GM19043 (cell line): ENCODE measurements at regions not wholly inside any gene's neighbourhood (a gene's known extent, or its start where the extent isn't known, plus 50 kb on each side); places are given as distances from the start of the nearest gene placed in this dataset.

Source experiments
- ATAC-seq: cut with Tn5 transposase; IDR thresholded peaks from one replicate; pipeline ENCODE4 v1.9.1; 2021; ENCODE audit warnings: low read depth; ENCODE audit not compliant: unreplicated experiment

GRCh38 chr7:41121228-41121627, 581.7 kb downstream of the INHBA start:
- no peak for ATAC-seq

DNA sequence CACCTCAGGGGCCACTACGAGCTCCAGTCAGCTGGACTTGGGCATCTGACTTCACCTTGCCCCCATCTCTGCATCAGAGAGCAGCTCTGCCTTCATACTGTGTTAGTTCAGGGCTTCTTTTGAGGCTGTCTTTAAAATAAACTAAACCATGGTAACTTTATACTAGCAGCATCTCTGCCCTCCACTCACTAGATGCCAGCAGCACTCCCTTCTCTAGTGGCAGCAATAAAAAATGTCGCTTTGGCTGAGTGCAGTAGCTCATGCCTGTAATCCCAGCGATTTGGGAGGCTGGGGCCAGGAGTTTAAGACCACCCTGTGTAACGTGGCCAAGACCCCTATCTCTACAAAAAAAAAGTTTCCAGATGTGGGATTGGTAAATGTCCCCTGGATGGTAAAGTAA, 584.4 kb downstream of the INHBA start:
- ATAC-seq = no peak

- no peak for ATAC-seq
Observed at GRCh38 chr7:41117431-41117830, 585.5 kb downstream of the INHBA start.

DNA sequence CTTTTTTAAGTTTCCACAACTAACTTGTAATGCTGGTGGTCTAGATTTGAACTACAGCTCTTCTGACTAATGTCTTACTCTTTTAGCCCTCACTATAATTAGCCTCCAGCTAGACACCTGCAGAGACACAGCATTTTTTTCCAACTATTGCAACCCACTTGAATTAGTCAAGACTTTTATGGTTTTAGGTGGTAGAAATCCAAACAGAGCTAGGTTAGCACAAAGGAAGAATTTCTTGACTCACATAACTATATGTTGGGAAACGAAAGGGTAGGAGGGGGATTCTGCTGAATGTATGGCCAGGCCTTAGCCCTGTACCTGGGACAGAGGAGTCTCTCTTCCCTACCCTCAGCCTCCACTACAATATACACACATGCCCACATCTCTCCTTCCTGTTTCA, 586.1 kb downstream of the INHBA start:
- no peak for ATAC-seq

GRCh38 chr7:41116337-41116736, 586.6 kb downstream of the INHBA start:
- ATAC-seq = no peak

- no peak for ATAC-seq
Observed at GRCh38 chr7:41114691-41115090, 588.2 kb downstream of the INHBA start.

DNA sequence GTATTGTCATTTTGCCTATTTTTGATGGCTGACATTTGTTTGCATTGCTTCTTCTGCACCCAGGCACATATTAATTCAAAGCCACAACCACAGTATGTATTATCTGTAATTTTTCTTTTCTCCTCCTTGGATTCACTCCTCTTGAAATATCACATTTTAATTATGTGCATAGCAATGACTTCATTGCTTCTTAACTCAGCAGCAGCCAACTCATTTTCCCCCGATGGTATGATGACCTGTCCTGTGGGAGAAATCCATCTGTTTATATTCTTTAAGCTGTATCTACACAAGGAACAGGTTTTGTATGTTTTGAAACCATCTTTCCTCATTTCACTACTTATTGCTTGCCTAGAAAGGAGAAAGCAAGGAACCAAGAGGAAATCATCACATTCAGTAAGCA, 588.8 kb downstream of the INHBA start:
- ATAC-seq = no peak

DNA sequence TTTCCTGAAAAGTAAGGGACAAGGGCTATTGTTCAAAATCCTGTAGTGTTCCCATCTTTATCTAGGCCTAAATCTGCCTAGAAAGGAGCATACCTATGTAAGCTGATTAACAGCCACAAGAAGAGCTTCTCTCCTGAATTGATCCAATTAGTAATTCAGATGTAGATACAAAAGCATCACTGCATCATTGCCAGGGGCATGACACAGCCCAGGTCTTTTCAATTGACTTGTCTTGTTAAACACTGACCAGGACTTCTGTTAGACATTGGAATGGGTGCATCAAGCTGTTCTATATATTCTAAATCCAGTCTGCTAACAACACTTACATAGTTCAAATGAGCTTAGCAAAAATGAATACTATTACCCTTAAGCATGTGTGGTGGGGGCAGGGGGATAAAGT, 589.2 kb downstream of the INHBA start:
- ATAC-seq = no peak

- no peak for ATAC-seq
Observed at GRCh38 chr7:41110186-41110585, 592.7 kb downstream of the INHBA start.

DNA sequence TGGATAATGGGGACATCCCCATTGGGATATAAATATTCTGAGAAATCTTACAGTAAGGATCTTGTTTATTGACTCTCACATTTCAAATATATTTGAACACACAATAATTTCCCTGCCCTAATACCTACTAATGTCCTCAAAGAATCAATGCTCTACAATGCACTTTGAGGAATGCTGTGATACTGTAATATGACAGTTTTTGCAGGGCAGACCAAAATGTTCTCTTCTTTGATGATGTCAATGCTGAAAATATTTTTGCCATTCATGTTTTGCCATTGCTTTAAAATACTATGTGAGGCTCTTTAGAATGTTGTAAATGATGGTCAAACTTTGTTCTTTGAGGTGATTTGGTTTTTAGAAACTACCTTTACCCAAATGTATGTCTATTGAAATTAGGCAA, 594.1 kb downstream of the INHBA start:
- no peak for ATAC-seq

- ATAC-seq = no peak
Observed at GRCh38 chr7:41107938-41108448, 594.9 kb downstream of the INHBA start.

DNA sequence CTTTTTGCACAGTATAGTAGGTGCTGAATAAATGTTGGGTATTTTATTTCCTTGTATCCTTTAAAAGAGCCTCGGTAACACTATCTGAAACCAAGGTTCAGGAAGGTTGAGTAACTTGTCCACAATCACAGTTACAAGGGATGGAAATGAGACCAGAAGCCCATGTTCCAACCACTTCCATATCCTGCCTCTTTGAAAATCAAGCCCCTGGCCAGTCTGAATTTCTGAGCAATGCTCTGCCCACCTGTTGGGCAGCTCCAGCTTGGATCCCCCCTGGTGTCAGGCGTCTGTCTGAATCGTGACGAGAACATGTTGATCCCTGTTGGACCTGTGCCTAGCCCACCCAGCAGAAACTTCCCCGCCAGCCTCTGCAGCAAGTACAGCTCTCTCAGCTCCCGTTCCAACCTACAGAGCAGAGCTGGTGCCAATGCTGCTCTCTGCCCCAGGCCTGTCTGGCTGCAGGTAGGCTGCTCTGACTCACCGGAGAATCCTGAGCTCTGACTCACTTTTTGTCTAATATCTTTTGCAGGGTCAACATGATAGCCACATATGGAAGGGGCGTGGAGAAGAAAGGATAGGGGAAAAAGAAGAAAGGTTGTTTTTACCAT, 595.5 kb downstream of the INHBA start:
- no peak for ATAC-seq

DNA sequence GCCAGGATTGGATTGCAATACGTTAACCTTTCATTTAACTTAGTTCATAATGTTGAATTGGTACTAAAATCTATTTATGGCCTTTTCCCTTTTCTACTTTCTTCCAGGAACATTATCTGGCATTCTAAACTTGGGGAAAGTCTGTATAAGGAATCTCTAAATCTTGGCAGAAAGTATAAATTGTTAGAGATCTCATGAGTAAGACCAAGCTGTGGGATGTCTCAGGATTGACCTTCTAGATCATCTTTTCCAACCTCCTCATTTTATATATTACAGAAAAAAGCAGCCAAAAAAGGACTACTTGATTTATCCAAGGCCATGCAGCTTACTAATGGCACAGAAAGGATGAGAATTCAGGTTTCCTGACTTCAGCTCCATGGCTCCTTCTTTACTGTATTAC, 598.3 kb downstream of the INHBA start:
- no peak for ATAC-seq

DNA sequence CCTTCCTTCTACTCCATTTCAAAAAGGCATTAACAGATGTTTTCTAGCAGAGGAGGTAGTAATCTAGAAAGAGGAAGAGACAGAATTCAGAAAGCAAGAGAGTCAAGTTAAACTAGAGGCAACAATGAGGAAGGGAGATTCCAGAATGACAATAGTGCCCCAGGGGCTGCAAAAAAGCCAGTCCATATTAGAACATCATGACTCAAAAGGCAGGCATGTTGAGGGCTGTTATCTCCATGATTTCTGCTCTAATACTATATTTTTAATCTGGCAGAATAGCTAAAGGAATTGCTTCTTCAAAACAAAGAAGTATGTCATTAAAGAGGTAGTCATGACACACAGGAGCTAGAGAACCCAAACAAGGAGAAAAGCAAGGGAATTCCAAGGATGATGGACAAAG, 599.6 kb downstream of the INHBA start:
- ATAC-seq = no peak

GRCh38 chr7:41098846-41099245, 604.0 kb downstream of the INHBA start:
- ATAC-seq = no peak

GRCh38 chr7:41098402-41098801, 604.5 kb downstream of the INHBA start:
- ATAC-seq = no peak

GRCh38 chr7:41097501-41097900, 605.4 kb downstream of the INHBA start:
- no peak for ATAC-seq

DNA sequence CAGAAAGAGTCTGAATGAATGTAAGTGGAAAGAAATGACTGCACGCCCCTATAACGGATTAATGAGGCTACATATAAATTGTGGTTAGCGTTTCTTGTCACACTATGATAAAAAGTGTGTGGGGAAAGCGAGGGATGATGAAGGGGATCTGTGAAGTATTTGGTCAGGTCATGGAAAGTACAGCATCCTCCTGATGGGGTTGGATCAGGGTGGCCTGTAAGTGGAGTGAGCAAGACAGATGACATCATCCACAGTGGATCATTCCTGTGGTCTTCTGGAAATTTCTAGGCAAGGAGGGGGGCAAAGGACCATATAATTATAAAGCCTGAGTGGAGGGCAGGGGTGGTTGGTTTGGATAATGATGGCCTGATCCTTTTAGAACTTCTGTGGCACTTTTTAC, 606.0 kb downstream of the INHBA start:
- no peak for ATAC-seq

DNA sequence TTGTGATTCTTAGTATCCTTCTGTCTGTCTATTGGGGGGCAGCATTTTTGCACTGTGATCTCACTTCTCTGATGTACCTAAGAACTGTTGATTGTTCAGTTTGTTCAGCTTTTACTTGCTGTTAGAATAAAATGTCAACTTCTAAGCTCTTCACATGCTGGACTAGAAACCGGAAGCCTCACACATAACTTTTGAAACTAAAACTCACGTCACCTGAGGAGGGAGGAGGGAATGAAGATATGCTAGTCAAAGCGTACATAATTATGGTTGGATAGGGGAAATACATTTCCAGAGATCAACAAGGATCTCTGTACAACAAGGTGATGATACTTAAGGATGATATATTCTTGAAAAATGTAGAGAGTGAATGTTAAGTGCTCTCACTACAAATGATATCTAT, 609.7 kb downstream of the INHBA start:
- ATAC-seq = no peak

DNA sequence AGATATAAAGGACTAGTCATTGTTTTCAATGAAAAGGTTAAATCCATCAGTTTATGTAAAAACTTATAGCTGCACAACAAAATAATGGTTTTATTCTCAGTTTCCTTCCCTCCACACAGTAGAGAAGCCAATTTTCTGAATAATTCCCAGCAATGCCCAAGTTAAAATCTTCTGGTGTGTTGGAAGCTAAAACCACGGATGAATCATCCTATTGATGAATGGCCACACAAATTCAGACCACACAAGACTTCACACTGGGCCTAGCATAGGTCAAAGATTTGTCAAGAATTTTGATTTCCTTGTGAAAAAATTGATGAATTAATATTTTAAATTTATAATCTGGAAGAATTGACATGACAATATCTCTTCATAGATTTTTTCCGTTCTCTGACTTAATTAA, 617.6 kb downstream of the INHBA start:
- no peak for ATAC-seq

DNA sequence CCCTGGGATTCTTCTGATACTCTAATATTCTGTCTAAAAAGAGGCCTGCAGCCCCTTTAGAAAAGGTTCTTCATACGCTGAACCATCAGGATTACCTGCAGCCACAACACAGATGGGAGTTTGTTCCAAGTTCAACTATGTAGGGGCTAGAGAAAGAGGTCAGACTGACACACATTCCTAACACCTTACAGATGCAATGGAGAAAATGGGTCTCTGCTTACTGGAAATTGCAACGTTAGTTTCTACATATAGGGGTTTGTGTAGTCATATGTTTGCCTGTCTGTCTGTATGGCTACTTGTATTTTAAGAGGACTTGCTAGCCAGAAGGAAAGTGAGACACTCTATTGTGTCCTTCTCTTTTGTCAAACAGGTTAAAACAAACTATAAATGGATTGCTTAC, 618.5 kb downstream of the INHBA start:
- ATAC-seq = no peak

- no peak for ATAC-seq
Observed at GRCh38 chr7:41069635-41070034, 633.3 kb downstream of the INHBA start.

- ATAC-seq = no peak
Observed at GRCh38 chr7:41067576-41067975, 635.3 kb downstream of the INHBA start.
